ENCODE measurements at regions not wholly inside any gene's neighbourhood (a gene's known extent, or its start where the extent isn't known, plus 50 kb on each side); places are given as distances from the start of the nearest gene placed in this dataset.

GRCh38 chr2:39995005-39995737 lies 216.1 kb upstream of the THUMPD2 start:
- no peak for DNase-seq (ENCODE audit: low spot score)
- no peak for TF ChIP-seq CTCF (IDR thresholded peaks at IDR 0.05; ENCODE audit: extremely low read depth, missing control alignments)

GRCh38 chr2:39994151-39994550 lies 215.1 kb upstream of the THUMPD2 start:
- TF ChIP-seq CTCF (IDR thresholded peaks at IDR 0.05; ENCODE audit: extremely low read depth, missing control alignments): no peak
- DNase-seq (ENCODE audit: low spot score): no peak

- TF ChIP-seq CTCF (IDR thresholded peaks at IDR 0.05; ENCODE audit: extremely low read depth, missing control alignments): no peak
- no peak for DNase-seq (ENCODE audit: low spot score)
These were observed 212.2 kb upstream of the THUMPD2 start for GRCh38 chr2:39991298-39991697.

- no peak for TF ChIP-seq CTCF (IDR thresholded peaks at IDR 0.05; ENCODE audit: extremely low read depth, missing control alignments)
- DNase-seq (ENCODE audit: low spot score): no peak
These were observed 211.4 kb upstream of the THUMPD2 start for GRCh38 chr2:39990335-39990900.

- no peak for DNase-seq (ENCODE audit: low spot score)
- no peak for TF ChIP-seq CTCF (IDR thresholded peaks at IDR 0.05; ENCODE audit: extremely low read depth, missing control alignments)
These were observed 210.8 kb upstream of the THUMPD2 start for GRCh38 chr2:39989888-39990287.

- TF ChIP-seq CTCF (IDR thresholded peaks at IDR 0.05; ENCODE audit: extremely low read depth, missing control alignments): no peak
- no peak for DNase-seq (ENCODE audit: low spot score)
These were observed 202.8 kb upstream of the THUMPD2 start for GRCh38 chr2:39981883-39982311.

GRCh38 chr2:39975476-39976020 lies 196.5 kb upstream of the THUMPD2 start:
- DNase-seq (ENCODE audit: low spot score): no peak

More at GRCh38 chr2:39975476-39976020, 196.5 kb upstream of the THUMPD2 start:
- TF ChIP-seq CTCF (IDR thresholded peaks at IDR 0.05; ENCODE audit: extremely low read depth, missing control alignments): no peak
